ENCODE measurements at regions not wholly inside any gene's neighbourhood (a gene's known extent, or its start where the extent isn't known, plus 50 kb on each side); places are given as distances from the start of the nearest gene placed in this dataset.

DNA sequence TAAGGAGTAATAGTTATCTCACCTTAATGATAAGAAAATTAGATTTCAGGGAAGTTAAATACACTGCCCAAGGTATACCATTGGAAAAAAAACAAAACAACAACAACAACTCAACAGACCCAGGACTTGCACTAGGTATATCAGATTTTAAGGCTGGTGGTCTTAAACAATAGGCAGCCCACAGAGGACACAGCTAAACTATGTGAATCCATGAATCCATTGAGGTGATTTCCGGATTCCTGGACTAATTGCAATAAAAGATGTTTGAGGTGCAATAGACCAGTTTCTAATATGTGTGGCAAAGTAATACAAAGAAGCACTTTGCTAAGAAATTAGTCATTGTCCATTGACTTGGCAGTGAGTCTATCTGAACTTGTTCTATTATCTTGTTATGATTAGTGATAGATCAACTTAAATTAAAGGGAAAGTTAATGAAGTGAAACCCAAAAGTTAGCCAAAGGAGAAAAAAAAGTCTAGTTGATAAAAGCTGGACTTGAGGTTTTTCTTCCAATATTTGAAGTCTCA, 60.9 kb upstream of the MAGI1 start:
- no peak for DNase-seq (ENCODE audit: extremely low spot score)
- TF ChIP-seq, protein P1, sequence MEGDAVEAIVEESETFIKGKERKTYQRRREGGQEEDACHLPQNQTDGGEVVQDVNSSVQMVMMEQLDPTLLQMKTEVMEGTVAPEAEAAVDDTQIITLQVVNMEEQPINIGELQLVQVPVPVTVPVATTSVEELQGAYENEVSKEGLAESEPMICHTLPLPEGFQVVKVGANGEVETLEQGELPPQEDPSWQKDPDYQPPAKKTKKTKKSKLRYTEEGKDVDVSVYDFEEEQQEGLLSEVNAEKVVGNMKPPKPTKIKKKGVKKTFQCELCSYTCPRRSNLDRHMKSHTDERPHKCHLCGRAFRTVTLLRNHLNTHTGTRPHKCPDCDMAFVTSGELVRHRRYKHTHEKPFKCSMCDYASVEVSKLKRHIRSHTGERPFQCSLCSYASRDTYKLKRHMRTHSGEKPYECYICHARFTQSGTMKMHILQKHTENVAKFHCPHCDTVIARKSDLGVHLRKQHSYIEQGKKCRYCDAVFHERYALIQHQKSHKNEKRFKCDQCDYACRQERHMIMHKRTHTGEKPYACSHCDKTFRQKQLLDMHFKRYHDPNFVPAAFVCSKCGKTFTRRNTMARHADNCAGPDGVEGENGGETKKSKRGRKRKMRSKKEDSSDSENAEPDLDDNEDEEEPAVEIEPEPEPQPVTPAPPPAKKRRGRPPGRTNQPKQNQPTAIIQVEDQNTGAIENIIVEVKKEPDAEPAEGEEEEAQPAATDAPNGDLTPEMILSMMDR (IDR thresholded peaks at IDR 0.05; ENCODE audit: control extremely low read depth, extremely low read depth, low read depth, missing control alignments) = no peak
- POLR2A ChIA-PET = no interaction called here
- CTCF ChIA-PET = interaction anchor here (1.2 to 2.0 kb wide), 2 partner anchors 8 to 10 kb away, joined by 3 to 6 read pairs; no protein-coding TSS in a partner anchor

DNA sequence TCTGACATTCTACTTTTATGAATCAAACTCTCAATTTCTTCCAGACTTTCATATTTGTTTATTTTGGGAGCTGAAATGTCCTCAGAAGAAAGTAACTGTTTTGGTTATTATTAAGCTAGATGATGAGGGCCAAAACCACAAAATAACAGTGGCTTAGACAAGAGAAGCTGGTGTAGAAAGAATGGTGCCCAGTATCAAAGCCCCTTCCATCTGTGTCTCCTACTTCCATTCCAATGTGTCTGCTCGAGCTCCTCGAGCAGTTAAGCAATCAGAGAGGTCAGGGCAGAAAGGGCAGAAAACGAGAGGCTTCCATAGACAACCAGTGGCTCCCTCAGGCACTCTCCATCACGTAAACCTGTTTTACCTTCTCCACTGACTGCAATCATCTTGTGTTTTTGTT, 59.7 kb upstream of the MAGI1 start:
- POLR2A ChIA-PET = no interaction called here
- no peak for DNase-seq (ENCODE audit: extremely low spot score)
- CTCF ChIA-PET = interaction anchor here (1.2 kb wide), 2 partner anchors 10 to 30 kb away, joined by 3 read pairs; no protein-coding TSS in a partner anchor
- TF ChIP-seq, protein P1 (IDR thresholded peaks at IDR 0.05; ENCODE audit: control extremely low read depth, extremely low read depth, low read depth, missing control alignments) = no peak

DNA sequence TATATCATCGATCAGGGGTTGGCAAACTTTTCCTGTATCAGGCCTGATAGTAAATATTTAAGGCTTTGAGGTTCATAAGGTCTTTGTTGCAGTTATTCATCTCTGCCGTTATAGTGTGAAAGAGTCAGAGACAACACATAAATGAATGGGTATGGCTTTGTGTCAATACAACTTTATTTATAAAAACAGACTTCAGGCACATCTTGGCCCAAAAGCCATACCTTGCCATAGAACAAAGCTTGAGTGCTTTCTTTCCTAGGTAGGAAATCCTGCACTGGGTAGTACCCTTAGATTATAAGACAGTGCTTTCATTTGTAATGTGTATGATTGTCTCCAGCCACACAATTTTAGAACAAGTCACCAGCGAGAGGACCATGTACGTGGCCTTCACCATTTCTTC, 58.9 kb upstream of the MAGI1 start:
- no peak for DNase-seq (ENCODE audit: extremely low spot score)
- POLR2A ChIA-PET = no interaction called here
- TF ChIP-seq, protein P1 (IDR thresholded peaks at IDR 0.05; ENCODE audit: control extremely low read depth, extremely low read depth, low read depth, missing control alignments) = no peak
- CTCF ChIA-PET = interaction anchor here (1.2 to 2.7 kb wide), 4 partner anchors 11 to 29 kb away, joined by 3 to 10 read pairs (median 4); no protein-coding TSS in a partner anchor

DNA sequence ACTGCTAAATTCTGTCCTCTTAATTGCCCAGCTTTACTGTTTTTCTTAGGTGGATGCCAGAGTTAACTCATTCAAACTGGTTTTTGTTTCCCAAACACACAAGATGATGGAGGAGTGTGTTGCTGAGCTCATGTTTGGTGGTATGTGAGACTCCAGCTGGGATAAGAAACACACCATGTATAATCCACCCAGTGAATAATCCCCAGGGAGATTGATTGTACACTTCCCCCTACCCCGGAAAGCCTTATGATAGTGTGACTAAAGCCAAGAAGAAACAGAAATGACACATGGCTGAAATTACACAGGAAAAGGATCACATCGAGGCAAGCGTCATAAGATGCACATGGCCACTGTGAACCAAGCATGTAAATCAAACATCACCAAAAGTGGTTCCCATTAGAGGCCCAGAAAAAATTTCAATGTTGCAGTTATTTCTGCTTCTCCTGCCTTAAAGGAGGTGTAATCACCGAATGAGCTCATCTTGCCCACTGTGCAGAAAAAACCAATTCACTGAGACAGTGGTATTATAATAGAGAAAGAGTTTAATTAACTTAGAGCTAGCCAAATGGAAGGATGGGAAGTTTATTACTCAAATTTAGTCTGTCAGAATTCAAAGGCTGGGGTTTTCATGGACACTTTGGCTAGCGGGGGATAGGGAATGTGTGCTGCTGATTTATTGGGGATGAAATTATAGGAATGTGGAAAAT, 56.7 kb upstream of the MAGI1 start:
- no peak for DNase-seq (ENCODE audit: extremely low spot score)
- ChIA-PET POLR2A (no interaction called here), CTCF (interaction anchor here (0.9 to 2.7 kb wide), 4 partner anchors 8 to 19 kb away, joined by 3 to 10 read pairs (median 4); no protein-coding TSS in a partner anchor)
- TF ChIP-seq, protein P1 (IDR thresholded peaks at IDR 0.05; ENCODE audit: control extremely low read depth, extremely low read depth, low read depth, missing control alignments) = no peak

DNA sequence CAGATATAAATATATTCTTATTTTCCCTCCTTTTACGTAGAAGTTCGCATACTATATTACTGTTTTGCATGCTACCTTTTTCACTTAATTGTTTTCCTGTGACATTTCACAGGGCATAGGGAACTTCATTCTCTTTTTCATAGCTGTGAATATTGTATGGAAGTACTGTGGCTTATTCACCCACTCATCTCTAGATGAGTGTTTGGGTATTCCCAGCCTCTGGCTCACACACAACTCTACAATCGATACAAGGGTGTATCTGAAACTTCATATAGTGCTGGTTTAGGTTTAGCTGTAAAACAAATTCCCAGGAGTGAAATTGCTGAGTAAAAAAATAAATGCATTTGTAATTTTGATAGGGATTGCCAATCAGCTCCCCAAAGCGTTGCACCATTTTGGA, 55.3 kb upstream of the MAGI1 start:
- TF ChIP-seq, protein P1 (IDR thresholded peaks at IDR 0.05; ENCODE audit: control extremely low read depth, extremely low read depth, low read depth, missing control alignments) = no peak
- ChIA-PET CTCF (interaction anchor here (1.1 to 1.7 kb wide), 5 partner anchors 8 to 147 kb away, joined by 3 to 5 read pairs (median 3); no protein-coding TSS in a partner anchor), POLR2A (no interaction called here)
- no peak for DNase-seq (ENCODE audit: extremely low spot score)

DNA sequence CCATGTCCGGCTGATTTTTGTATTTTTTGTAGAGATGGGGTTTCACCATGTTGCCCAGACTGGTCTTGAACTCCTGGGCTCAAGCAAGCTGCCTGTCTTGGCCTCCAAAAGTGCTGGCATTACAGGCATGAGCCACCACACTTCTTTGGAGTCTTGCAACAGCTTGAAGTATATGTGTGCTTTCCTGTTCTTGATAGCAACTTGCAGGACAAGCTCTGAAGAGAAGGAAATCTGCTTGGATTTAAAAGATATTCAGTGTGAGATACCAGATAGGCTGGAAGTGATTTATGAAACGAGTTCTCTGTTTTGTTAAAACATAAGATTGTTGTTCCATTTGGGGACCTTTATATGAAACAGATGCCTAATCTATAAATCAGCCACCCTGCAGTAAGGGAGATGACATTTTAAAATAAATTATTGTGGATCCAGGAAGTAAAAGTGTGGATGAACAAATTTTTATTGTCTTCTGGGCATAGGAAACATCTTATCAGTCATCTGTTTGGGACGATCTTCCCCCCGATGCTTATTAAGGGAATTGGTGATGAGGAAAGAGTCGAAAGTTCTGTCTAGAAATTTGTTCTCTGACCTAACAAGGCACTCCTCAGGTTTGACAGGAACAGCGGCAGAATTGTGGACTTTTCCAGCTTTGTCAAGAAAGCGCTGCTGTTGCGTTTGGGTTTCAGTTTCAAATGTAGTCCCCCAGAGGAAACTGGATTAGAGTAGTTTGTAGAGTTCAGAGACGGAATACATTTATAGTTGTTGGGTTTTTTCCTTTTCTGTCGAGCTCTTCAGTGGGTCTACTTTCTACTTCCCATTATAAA, 53.7 kb upstream of the MAGI1 start:
- no peak for DNase-seq (ENCODE audit: extremely low spot score)
- CTCF ChIA-PET = interaction anchor here (1.4 kb wide), 1 partner anchor 27 kb away, joined by 3 read pairs; no protein-coding TSS in a partner anchor
- POLR2A ChIA-PET = no interaction called here
- TF ChIP-seq, protein P1 (IDR thresholded peaks at IDR 0.05; ENCODE audit: control extremely low read depth, extremely low read depth, low read depth, missing control alignments) = no peak

All from GM10248 (cell line).